Activated T-cell treated with anti-CD3 and anti-CD28 coated beads for 48 hours (primary cell): ENCODE measurements at regions not wholly inside any gene's neighbourhood (a gene's known extent, or its start where the extent isn't known, plus 50 kb on each side); places are given as distances from the start of the nearest gene placed in this dataset.

Experiments
- DNase-seq: peaks from one replicate; pipeline ENCODE4 v3.0.0-alpha.2; 2020; ENCODE audit warnings: low read depth

DNA sequence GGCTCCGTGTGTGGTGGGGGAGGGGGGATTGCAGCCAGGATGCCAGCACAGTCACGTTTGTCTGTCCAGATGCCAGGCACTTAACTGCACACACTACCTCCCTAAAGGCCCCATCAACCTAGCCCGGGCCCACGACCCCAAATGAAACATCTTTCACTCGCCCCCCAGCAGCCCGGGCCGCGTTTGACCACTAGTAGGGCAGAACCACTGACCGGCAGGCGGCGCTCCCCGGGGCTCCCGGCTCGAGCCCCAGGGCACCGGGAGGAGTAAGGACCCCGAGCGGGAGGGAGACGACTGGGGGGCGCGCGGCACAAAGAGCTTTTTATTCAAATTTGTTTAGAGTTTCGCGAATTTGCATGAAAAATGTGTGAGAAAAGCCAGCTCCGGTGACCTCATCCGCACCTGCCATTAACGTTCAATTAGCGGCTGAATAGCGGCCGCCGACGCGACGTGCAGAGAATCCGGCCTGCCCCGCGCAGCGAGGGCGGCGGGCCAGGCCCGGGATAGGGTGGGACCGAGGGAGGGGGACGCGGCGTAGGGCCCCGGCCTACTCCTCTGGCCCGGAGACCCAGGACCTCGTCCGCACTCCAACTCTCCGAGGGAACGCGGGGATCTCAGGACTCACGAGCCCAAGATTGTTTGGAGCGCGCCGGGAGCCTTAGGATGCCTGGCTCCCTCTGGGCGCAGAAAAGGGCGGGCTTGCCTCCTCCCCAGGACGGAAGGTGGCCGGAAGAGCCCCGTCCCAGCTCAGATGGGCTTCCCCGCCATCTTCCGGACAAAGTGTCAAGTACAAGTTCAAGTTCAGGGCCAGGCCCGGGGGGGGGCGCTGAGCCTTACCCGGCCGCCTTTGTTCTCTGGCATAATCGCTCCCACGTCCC is 64.9 kb upstream of the POLG start:
- DNase-seq: no peak

DNA sequence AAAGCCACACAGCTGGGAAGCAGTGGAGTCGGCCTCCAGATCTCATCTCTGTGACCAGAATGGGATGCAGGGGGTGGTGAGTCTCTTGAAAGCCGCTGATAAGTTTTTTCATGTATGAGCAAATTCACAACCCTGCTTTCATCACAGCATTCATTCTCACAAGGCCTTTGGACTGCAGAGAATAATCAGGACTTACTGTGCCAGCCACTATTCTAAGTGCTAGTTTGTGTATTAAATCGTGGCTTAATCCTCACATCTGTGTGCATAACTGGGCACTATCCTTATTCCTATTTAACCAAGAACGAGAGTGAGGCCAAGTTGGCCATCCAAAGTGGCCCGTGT is 64.2 kb upstream of the POLG start:
- DNase-seq: no peak

DNA sequence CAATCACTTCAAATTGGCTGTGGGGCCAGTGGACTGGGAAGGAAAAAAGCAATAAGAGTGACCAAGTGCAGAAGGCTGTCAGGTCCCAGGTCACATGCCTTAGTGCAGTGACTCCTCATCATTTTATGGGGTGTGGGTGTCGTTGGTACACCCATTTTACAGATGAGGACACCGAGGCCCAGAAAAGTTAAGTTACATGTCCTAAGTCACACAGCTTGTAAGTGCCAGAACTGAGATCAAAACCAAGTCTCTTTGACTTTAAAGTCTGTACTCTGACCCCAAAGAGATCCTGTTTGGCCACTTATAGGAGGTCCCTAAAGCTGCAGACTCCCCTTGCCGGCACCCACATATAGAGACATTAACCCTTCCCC is 63.0 kb upstream of the POLG start:
- DNase-seq: no peak

DNA sequence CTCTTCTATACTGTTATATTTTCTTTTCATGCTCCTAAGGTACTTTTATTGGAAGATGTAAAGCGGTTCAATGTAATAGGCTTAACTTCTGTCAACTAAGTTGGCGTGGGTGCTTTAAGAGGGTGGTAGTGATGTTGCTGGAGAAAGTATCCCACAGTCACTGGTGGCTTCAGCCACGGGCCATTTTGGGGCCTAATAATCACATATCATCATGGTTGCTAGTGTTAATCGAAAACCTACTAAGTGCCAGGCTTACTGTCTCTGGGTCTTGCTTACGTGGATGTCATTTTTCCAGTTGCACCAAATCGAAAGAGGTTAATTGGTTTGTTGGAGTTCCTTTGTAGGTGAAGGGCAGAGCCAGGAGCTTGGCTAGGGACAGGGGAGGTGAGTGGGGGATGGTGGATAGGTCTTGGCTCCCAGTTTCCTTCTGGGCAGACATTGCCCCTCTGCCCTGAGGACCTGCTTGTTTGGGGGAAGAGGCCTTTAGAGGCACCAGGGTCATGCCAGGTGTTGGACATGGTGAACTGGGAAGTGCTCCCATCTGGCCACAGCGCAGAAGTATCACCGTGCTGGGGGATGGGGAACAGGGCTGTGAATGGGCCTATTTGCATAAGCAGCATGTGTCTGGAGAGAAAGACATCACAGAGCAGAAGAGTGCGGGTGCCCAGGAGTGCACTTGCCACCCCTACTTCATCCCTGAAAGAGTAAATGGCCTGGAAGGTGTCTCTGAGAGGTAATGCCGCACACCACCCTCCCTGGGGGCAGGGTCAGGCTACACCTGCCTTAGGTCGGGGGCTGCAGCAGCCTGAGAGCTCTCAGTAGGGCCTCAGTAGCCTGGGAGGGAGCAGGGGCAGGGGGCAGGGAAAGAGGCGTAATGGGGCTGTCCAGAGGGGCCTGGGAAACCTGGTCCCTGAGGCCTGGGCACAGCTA is 62.4 kb upstream of the POLG start:
- no peak for DNase-seq

DNA sequence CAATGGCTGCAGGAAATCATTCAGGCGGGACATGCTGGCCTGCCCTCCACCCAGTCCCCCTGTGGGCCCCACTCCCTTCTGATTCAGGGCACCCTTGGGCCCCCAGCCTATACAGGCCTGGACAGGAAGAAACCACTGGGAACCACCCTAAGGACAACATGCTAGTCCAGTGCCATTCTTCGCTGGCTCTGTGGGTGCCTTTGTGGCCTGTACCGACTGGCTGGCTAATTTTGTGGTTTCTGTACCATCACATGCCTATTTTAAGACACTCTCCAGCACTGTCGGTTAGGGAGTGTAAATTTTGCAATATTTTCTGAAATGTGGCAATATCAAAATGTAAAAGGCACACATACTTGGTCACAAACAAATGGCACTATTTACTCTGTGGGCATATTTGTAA is 61.4 kb upstream of the POLG start:
- no peak for DNase-seq

DNA sequence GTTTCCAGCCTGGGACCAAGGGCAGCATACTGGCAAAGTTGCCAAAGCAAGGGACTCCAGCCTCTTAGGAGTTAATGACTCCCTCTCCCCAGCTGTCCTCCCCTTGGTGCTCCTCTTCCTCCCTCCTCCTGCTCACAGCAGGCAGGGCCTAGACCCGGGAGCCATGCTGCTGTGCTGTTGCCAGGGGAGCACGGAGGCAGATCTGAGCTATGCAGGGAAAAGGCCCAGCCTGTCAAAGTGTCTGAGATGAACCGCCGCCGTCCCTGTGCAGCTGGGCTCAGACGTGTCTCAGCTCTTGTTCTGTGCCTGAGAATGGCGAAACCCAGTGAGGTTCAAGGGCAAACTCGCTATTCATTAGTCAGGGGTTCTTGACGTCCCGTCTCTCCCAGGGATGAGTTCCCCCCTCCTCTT is 60.8 kb upstream of the POLG start:
- no peak for DNase-seq

DNA sequence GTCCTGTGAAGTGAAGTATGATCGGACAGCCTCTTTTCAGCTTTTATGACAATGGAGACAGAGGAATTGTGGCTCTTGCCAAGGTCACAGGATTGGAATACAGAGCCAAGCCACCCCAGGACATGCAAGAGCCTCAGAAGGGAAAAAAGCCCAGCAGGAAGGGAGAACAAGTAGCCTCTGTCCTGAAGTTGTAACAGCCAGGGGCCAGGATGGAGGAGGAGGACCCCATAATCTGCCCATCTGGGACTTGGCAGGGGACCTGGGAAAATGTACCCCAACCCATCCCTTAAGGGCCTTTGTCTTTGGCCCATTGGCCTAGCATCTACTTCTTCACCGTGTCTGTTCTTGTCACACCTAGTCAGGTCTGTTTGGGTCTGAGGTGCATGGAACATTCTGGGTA is 60.4 kb upstream of the POLG start:
- DNase-seq: no peak

DNA sequence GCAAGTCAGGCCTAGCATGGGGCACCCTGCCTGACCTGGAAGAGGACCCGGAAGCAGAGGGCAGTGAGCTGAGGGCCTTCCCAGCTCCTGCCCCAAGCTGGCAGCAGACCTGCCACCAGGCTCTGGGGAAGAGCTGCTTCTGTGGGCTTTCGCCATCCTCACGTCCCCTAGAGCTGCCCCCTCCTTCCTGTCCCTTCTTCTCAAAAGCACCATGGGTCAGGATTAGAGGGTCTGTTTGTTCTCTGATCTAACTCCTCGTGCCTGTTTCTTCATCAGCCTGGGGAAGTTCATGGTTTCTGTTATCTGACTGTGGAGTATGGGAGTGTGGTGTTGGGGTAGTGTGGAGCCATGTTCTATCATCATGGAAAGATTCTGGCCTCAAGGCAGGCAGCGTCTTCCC is 58.4 kb upstream of the POLG start:
- no peak for DNase-seq

DNA sequence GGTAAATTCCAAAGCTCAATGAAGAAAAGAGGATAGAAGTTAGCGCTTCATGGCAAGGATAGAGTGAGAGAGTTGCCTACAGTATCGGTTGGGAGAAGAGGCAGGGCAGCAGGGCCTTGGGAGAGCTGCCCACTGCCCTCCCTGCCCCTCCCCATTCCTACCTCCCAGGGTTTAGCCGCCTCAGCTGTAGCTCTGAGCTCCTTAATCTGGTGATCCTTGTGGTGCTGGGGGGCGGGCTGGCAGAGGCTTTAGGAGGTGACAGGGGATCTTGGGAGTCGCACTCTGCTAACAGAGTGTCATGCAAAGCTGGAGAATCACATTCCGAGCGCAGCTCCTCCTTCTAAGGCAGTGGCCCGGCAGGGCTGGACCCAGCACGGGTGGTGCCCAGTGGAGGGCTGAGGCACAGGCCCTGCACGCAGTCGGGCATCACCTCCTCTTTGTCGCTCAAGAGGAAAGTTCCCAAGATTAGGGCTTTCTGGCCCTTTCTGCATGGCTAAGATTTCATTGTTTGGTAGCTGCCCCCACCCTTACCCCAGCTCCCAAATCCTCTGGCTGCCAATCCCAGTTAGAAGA is 57.1 kb upstream of the POLG start:
- DNase-seq: no peak

DNA sequence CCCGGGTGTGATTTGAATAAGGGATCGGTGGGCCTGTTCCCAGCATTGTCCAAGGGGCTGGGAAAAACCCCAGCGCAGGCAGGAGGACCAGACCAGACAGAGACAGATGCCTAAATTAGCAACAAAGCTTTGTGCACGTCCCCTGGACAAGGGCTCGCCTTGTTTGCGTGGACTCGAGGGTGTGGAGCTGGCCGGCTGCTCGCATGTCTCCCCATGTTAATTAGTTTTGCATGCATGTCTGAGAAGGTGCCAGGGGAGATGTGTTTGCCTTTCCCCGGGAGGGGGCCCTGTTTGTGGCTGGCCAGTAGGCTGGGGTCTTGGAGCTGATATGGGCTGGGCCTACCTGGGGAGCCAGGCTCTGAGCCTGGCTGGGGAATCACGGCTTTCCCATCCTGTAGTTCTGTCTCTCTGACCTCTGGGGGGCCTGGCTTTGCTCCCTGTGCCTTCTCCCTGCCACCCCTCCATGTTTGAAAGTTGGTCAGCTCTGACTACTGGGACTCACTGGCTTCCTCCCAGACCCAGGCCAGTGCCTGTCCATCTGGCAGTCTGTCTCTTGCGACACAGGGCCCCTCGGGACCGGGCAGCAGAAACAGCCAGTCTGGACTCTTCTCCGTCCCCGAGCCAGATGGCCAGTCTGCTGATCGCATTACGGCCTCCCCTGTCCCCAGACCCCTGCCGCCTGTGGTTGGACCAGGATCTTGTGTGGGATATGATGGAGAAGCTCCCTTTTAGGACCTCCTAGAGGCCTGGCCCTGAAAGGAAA is 55.4 kb upstream of the POLG start:
- DNase-seq: no peak

DNA sequence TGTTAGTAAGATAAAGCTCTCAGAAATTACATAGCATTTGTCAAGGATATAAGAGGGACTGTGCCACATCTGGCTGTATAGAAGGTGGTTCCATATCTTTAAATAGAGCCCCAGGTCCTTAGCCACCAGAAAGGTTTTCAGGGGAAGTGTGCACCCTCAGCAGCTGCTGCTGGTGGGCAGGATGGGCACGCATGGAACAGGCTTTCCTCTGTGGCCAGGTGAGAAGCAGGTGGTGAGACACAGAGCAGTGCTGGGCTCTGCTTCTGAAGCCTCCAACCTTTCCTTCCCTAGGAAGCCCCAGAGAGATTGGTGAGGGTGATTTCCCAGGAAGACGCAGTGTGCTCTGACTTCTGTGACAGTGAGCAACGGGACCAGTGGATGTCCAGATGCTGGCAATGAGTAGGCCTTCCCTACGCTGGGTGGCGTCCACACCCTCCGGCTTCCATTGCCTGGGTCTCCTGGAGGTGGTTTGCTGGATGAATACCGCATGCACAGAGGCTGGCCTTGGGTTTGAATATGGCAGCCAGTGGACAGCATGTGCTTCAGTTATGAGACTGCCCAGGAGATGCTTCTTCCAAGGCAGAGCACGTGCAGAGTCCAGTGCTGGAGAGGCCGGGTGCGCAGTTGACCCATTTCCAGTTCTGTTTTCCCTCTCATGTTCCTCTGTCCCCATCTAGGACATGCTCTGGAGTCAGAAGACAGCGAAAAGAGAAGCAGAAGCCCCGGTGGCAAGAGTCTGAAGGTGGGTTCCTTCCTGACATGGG is 52.7 kb upstream of the POLG start:
- no peak for DNase-seq

DNA sequence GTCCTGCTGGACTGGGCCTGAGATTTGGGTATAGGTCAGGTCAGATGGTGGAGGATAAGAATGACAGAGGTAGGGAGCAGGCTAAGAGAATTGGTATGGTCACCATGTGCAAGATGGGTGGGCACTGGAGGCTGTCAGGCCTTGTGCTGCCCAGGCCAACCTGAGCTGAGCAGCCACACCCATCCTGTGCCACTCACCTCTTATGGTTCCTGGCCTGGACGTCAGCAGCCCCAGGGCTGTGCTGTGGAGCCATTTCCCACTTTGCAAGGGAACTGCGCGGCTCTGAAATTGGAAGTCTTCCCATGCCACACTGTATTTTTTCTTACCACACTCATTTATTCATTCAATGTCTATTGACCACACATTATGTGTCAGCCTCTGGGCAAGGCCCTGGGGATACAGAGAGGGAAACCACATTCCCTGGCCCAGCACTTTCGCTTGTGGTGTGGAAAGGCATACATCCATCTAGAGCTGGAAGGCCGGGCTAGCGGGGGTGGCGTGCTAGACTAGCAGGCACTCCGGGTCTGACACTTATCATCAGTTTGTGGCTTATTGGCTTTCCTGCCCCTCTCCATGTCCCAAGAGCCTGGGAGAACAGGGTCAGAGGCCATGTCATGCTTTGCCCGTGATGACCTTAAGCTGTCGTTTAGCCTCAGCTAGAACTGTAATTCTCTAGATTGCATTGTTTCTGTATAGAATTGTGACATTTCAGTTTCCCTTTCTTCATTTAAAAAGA is 51.1 kb upstream of the POLG start:
- no peak for DNase-seq
